HG02571 (cell line): ENCODE measurements at regions not wholly inside any gene's neighbourhood (a gene's known extent, or its start where the extent isn't known, plus 50 kb on each side); places are given as distances from the start of the nearest gene placed in this dataset.
"Not testable (repeated sequence)": the region's sequence is repeated elsewhere in the genome, so short reads cannot be mapped to it uniquely, and the experiment has no call there.

ENCODE experiments used
- ATAC-seq: cut with Tn5 transposase; IDR thresholded peaks from one replicate; pipeline ENCODE4 v1.9.1; 2021; ENCODE audit warnings: mild to moderate bottlenecking, moderate library complexity; ENCODE audit not compliant: unreplicated experiment

GRCh38 chr2:226295681-226296080 is 503.9 kb downstream of the IRS1 start:
- no peak for ATAC-seq

DNA sequence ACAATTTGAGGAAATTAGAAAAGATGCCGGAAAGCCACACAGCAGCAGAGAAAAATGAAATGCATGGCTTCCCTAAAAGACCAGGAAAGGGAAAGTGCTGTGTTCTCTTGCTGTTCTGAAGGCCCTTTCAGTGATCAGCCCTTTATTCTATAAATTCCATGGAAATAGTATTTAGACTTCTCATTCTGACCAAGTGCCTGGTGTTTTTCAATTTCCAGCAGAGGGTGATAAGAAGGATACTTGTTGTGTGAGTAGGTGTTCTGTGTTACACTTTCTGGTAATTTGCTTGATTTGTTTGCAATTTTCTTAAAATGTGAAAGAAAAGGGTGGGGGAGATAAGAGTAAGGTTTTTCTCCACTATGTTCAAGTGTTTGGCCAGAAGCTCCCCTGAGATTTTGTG is 504.5 kb downstream of the IRS1 start:
- ATAC-seq = no peak

- not testable (repeated sequence) for ATAC-seq
These were observed 508.3 kb downstream of the IRS1 start for GRCh38 chr2:226291281-226291680.

DNA sequence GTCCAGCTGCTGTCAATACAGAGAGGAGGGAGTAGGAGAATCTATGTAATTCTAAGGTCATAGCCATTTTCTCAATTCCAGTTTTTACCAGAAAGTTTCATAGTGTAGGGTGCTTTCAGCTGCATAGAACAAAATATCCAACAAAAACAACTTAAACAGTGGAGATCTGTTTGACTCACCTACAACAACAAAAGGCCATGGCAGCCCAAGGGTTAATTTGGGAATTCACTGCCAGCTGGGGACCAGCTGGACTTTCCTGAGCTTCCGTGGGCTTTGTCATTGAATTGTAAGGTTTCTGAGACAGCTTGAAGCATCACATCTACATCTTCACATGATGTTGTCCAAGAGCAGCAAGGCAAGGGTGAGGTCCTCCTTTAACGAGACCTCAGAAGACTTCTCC is 512.7 kb downstream of the IRS1 start:
- no peak for ATAC-seq

DNA sequence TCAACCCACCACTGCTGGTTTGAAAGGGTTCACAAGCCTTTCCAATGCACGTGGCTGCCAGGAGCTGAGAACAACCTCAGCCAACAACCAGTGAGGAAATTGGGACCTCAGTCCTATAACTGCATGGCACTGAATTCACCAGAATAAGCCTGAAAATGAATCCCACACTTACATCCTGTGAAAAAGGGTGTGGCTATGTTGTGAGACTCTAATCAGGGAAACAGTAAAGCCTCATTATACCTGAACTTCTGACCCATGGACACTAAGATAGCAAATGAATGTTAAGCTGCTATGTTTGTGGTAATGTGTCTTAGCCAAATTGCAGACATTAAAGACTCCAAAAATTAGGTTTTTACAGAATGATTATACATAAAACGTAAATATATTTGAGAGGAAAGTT is 515.8 kb downstream of the IRS1 start:
- no peak for ATAC-seq

DNA sequence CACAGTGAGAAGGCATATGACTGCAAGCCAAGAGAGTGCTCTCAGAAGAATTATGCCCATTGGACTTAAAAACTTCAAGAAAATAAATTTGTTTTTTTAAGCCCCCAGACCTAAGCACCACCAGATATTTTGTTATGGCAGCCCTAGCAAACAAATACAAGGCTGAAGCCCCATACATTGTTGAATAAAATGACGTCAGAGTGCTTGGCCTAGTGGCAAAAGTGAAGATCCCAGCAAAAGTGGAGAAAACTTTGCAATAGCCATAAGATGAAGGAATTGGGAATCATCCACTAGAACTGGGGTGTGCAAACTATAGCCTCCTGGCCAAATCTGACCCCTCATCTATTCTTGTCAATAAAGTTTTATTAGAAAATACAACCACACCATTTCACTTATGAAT is 517.5 kb downstream of the IRS1 start:
- ATAC-seq = no peak

GRCh38 chr2:226280136-226280535 is 519.5 kb downstream of the IRS1 start:
- not testable (repeated sequence) for ATAC-seq

DNA sequence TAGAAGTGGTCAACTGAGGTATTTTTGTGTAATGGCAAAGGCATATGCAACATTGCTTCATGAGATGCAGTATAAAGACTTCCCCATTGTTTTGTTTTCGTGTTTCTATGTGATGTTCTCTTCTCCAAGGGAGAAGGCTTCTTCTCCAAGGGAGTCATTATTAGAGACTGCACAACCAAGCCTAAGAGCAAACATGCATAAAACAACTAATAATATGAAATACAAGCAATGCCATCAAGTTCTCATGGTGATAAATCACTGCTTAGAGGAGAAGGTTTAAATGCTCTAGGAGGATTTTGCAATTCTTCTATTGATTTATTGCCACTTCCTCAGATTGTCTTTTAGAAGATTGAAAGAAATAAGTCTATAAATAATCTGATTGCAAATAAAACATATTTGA is 524.4 kb downstream of the IRS1 start:
- no peak for ATAC-seq

DNA sequence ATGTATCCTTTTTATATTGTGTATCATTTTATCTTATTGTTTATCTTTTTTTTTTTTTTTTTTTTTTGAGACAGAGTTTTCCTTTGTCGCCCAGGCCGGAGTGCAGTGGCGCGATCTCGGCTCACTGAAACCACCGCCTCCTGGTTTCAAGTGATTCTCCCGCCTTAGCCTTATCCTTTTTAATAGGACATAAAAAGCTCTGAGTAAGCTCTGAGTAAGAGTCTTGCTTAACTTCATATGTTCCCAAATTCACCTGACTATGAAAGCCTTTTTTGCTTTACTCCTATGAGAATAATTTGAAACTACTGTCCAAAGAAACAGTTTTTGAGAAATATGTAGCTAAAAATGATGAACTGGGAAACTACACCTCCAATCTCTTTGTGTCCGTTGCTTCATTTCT is 525.5 kb downstream of the IRS1 start:
- ATAC-seq = no peak

- ATAC-seq = no peak
These were observed 526.2 kb downstream of the IRS1 start for GRCh38 chr2:226273440-226273839.

DNA sequence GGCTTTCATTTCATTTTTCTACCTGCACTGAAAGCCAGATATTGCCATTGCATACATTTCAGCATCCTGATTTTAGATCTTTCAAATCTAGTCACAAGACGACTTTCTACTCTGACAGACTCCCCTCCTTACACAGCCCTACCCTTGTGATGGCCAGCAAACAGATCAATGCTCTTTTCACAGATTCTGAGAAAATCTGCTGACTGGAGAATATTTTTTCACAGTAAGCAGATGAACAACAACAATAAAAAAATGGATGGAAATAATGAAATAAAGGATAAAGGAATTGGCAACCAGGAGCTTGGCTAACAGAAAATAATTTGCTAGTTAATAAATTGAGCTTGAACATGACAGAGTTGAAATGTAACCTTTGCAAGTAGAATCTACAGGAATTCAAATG is 527.2 kb downstream of the IRS1 start:
- no peak for ATAC-seq

- no peak for ATAC-seq
These were observed 529.1 kb downstream of the IRS1 start for GRCh38 chr2:226270285-226271058.

GRCh38 chr2:226267516-226268289 is 531.9 kb downstream of the IRS1 start:
- ATAC-seq = no peak

GRCh38 chr2:226256709-226257376 is 542.8 kb downstream of the IRS1 start:
- ATAC-seq = no peak

DNA sequence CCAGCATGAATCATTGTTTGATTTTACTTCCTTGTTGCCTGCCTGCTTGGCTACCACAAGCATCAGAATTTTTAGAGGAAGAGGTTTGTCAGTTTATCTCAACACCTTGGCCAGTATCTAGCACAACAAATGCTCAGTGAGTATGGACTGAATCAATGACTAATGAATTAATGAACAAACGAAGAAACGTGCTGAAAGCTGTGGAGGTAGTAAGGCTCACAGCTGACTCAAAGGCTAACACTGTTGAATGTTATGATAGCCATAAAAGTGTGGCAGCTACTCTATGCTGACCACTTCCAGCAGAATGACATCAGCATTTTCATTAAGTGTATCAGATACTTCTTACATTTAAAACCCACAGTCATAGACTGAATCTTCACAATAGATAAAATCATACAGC is 543.4 kb downstream of the IRS1 start:
- no peak for ATAC-seq

DNA sequence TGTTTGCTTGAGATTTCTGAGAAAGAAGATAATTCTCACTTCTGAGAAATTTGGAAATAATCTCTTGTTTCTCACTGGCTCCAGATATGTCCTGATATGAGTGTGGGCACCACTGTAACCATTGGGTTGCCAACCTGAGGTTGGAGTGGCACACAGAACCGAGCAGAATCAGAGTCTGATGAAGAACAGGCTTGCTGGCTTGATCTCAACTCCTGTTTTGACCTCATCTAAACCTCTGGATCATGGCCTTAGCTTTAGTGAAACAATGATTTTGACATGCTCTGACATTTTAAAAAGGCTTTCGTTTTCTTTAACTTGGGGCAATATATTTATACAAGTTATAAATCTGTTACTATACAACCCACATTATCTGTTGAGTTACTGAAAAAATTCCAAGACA is 548.0 kb downstream of the IRS1 start:
- ATAC-seq = no peak

GRCh38 chr2:226247289-226248275 is 552.0 kb downstream of the IRS1 start:
- no peak for ATAC-seq

DNA sequence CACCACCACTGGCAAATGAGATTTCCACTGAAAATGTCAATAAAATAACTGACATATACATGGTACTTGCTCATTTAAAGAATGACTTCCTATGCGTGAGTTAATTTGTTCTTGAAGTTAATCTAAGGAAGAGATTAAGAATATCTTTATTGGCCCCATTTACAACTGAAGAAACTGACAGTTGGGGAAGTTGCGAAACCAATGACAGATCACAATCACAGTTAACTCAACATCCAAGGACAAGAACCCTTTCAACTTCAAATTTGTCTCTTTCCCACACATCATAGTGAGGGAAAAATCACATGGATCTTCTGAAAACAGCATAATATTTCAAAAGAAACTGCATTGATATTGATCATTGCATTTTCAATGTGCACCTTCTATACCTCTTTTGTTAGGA is 565.4 kb downstream of the IRS1 start:
- ATAC-seq = no peak

DNA sequence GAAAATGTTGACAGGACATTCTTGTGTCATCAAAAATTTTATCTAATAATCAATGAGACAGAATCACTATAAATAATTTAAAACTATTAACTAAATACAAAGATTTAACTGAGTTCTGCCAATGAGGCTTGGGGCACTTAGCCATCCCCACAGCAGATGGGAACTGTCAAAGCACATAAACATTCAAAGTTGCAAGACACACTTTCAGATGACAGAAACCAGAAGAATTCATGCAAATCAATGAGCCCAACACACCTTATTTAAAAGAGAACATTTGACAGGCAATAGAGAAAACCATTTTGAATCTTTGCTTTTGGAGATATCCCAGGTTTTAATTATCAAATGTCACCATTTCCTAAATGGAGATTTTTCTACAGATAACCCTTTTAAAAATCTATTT is 566.2 kb downstream of the IRS1 start:
- ATAC-seq = no peak

DNA sequence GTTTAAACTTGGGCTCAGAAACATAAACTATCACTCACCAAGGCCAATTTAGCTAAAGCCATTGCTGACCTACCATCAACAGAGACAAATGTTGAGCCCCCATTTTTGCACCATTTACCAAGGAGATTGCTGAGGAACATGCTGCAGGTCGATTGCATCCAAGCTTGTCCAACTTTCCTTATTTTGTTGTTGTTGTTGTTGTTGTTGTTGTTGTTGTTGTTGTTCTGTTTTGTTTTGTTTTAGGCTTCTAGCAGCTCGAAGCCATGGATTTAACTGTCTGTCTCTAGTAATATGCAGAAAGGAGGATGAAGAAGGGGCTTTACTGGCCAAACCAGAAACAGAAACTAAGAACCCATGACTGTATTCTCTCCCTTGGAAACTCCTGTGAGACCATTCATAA is 571.5 kb downstream of the IRS1 start:
- ATAC-seq = no peak

DNA sequence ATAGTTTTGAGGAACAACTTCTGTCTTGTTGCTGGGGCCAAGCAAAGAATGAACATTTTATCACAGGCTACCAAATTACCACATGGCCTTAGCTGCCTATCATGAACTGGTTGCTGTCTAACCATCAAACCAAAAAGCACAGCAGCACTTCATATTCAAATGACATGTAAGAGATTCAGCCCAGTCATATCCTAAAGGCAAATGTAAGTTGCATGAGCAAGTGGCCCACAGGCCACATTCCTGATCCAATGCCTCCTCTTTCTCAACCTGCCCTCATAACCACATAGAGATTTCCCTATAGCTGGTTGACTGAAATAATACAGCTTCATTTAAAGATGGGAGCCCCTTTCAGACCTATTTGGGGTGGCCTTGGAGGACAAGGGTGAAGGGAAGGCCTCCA is 572.3 kb downstream of the IRS1 start:
- no peak for ATAC-seq
